NT2/D1 (cell line): ENCODE measurements at regions not wholly inside any gene's neighbourhood (a gene's known extent, or its start where the extent isn't known, plus 50 kb on each side); places are given as distances from the start of the nearest gene placed in this dataset.

Experiments
- SUZ12 ChIP-seq: IDR thresholded peaks from 2 replicates; pipeline ENCODE4 v1.6.1; 2011; ENCODE audit not compliant: insufficient read length, insufficient read depth; ENCODE audit errors: extremely low read depth
- YY1 ChIP-seq: IDR thresholded peaks from 2 replicates; pipeline ENCODE4 v1.6.1; 2011; ENCODE audit not compliant: insufficient read length, insufficient read depth
- ZNF274 ChIP-seq: IDR thresholded peaks from 2 replicates; pipeline ENCODE4 v1.6.1; 2011; ENCODE audit warnings: mild to moderate bottlenecking, low read depth, low read length

- TF ChIP-seq SUZ12 = no peak
- no peak for TF ChIP-seq YY1
- TF ChIP-seq ZNF274 = no peak
These were observed 104.2 kb downstream of the MTNR1B start for GRCh38 chr11:93073508-93074280.
